NB4 (cell line): ENCODE measurements at regions not wholly inside any gene's neighbourhood (a gene's known extent, or its start where the extent isn't known, plus 50 kb on each side); places are given as distances from the start of the nearest gene placed in this dataset.

Experiments
- MYC ChIP-seq: IDR thresholded peaks from 2 replicates; pipeline ENCODE4 v1.6.1; 2011; ENCODE audit warnings: low read depth, low read length
- POLR2A ChIP-seq: IDR thresholded peaks from 2 replicates; pipeline ENCODE4 v1.6.1; 2011; ENCODE audit warnings: mild to moderate bottlenecking; ENCODE audit not compliant: insufficient read length; ENCODE audit errors: extremely low read depth
- TF ChIP-seq, protein P1 (sequence below): IDR thresholded peaks from one replicate; pipeline ENCODE4 v1.5.1; 2012; ENCODE audit warnings: low read depth, low read length
- TF ChIP-seq, protein P2 (sequence below): IDR thresholded peaks from 2 replicates; pipeline ENCODE4 v1.6.1; 2011; ENCODE audit warnings: low read depth, low read length

DNA sequence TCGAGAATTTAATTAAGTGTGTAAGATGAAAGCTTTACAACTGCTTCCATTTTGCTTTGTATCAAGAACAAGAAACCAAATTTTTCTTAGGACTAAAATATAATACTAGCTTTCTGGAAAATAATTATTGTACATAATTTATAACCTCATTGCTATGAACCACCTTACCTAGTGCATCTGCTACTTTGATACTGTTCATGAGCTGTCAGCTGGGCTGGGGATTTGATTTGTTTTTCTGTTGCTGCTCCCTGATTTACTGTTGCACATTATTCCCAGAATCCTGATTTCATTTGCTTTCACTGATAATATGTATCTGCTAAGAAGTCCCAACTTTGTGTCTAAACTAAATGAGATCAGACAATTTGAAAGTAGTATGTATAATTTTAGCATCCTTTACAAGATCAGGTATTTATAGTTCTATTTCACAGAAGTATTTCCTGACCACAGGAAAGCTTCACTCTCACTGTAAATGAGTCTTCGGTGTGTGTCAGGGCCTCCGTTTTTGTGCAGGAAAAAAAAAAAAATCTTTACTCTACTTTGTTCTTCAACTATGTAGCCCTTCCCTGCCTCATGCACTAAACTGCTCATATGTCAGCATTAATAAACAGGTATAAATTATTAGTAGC is 105.6 kb upstream of the CCDC150 start:
- TF ChIP-seq, protein P1, sequence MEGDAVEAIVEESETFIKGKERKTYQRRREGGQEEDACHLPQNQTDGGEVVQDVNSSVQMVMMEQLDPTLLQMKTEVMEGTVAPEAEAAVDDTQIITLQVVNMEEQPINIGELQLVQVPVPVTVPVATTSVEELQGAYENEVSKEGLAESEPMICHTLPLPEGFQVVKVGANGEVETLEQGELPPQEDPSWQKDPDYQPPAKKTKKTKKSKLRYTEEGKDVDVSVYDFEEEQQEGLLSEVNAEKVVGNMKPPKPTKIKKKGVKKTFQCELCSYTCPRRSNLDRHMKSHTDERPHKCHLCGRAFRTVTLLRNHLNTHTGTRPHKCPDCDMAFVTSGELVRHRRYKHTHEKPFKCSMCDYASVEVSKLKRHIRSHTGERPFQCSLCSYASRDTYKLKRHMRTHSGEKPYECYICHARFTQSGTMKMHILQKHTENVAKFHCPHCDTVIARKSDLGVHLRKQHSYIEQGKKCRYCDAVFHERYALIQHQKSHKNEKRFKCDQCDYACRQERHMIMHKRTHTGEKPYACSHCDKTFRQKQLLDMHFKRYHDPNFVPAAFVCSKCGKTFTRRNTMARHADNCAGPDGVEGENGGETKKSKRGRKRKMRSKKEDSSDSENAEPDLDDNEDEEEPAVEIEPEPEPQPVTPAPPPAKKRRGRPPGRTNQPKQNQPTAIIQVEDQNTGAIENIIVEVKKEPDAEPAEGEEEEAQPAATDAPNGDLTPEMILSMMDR: no peak
- TF ChIP-seq MYC: no peak
- no peak for TF ChIP-seq POLR2A
- TF ChIP-seq, protein P2, sequence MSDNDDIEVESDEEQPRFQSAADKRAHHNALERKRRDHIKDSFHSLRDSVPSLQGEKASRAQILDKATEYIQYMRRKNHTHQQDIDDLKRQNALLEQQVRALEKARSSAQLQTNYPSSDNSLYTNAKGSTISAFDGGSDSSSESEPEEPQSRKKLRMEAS: no peak
